Mononuclear cell (primary cell): ENCODE measurements at regions not wholly inside any gene's neighbourhood (a gene's known extent, or its start where the extent isn't known, plus 50 kb on each side); places are given as distances from the start of the nearest gene placed in this dataset.

Source experiments
- H3K27me3 ChIP-seq: 2 replicates; pipeline ENCODE4 v1.6.0; 2011; ENCODE audit warnings: low read length, control low read depth; ENCODE audit not compliant: insufficient read depth
- H3K4me1 ChIP-seq: 2 replicates; pipeline ENCODE4 v1.5.1; 2011; ENCODE audit warnings: mild to moderate bottlenecking, low read length, control low read depth; ENCODE audit not compliant: insufficient read depth
- H3K4me3 ChIP-seq: 2 replicates; pipeline ENCODE4 v1.5.1; 2011; ENCODE audit warnings: mild to moderate bottlenecking, low read length, moderate library complexity
- H3K9me3 ChIP-seq: 2 replicates; pipeline ENCODE4 v1.5.1; 2011; ENCODE audit warnings: low read depth, mild to moderate bottlenecking, control low read depth, low read length

- Histone ChIP-seq H3K9me3 (no peaks in the 10 kb centered on the region), H3K4me3 (no peak overlapping the region), H3K27me3 (no peaks in the 10 kb centered on the region), H3K4me1 (peaks cover 20% of the 10 kb centered on the region)
Observed at GRCh38 chr1:244272471-244273261, 179.0 kb downstream of the ADSS2 start.

- Histone ChIP-seq H3K4me3 (no peak overlapping the region), H3K27me3 (no peaks in the 10 kb centered on the region), H3K4me1 (peaks cover 20% of the 10 kb centered on the region), H3K9me3 (no peaks in the 10 kb centered on the region)
Observed at GRCh38 chr1:244273262-244273844, 178.4 kb downstream of the ADSS2 start.

GRCh38 chr1:244273845-244274619 lies 177.7 kb downstream of the ADSS2 start:
- Histone ChIP-seq H3K9me3 (no peaks in the 10 kb centered on the region), H3K27me3 (no peaks in the 10 kb centered on the region), H3K4me3 (no peak overlapping the region), H3K4me1 (peaks cover 20% of the 10 kb centered on the region)

GRCh38 chr1:244276646-244277045 lies 175.1 kb downstream of the ADSS2 start:
- peaks cover 20% of the 10 kb centered on the region for H3K4me1 ChIP-seq
- no peaks in the 10 kb centered on the region for H3K27me3 ChIP-seq
- no peak overlapping the region for H3K4me3 ChIP-seq
- no peaks in the 10 kb centered on the region for H3K9me3 ChIP-seq

- no peaks in the 10 kb centered on the region for H3K4me1 ChIP-seq
- H3K27me3 ChIP-seq = no peaks in the 10 kb centered on the region
- H3K9me3 ChIP-seq = no peaks in the 10 kb centered on the region
- no peak overlapping the region for H3K4me3 ChIP-seq
Observed at GRCh38 chr1:244280201-244280600, 171.5 kb downstream of the ADSS2 start.

GRCh38 chr1:244280859-244281258 lies 170.8 kb downstream of the ADSS2 start:
- no peak overlapping the region for H3K4me3 ChIP-seq
- H3K9me3 ChIP-seq = no peaks in the 10 kb centered on the region
- no peaks in the 10 kb centered on the region for H3K27me3 ChIP-seq
- H3K4me1 ChIP-seq = no peaks in the 10 kb centered on the region

GRCh38 chr1:244283772-244284171 lies 167.9 kb downstream of the ADSS2 start:
- H3K27me3 ChIP-seq = no peaks in the 10 kb centered on the region
- H3K9me3 ChIP-seq = no peaks in the 10 kb centered on the region
- no peak overlapping the region for H3K4me3 ChIP-seq
- no peaks in the 10 kb centered on the region for H3K4me1 ChIP-seq

GRCh38 chr1:244284641-244285156 lies 167.0 kb downstream of the ADSS2 start:
- H3K4me1 ChIP-seq = no peaks in the 10 kb centered on the region
- H3K4me3 ChIP-seq = no peak overlapping the region
- no peaks in the 10 kb centered on the region for H3K27me3 ChIP-seq
- no peaks in the 10 kb centered on the region for H3K9me3 ChIP-seq

- Histone ChIP-seq H3K4me3 (no peak overlapping the region), H3K4me1 (peaks cover 5% of the 10 kb centered on the region), H3K9me3 (no peaks in the 10 kb centered on the region), H3K27me3 (no peaks in the 10 kb centered on the region)
Observed at GRCh38 chr1:244286341-244286740, 165.4 kb downstream of the ADSS2 start.

GRCh38 chr1:244287726-244288125 lies 164.0 kb downstream of the ADSS2 start:
- H3K9me3 ChIP-seq = no peaks in the 10 kb centered on the region
- H3K27me3 ChIP-seq = no peaks in the 10 kb centered on the region
- H3K4me3 ChIP-seq = no peak overlapping the region
- peaks cover 10% of the 10 kb centered on the region for H3K4me1 ChIP-seq

GRCh38 chr1:244288663-244289062 lies 163.0 kb downstream of the ADSS2 start:
- Histone ChIP-seq H3K9me3 (no peaks in the 10 kb centered on the region), H3K4me3 (no peak overlapping the region), H3K27me3 (no peaks in the 10 kb centered on the region), H3K4me1 (peaks cover 10% of the 10 kb centered on the region)

GRCh38 chr1:244289991-244290785 lies 161.5 kb downstream of the ADSS2 start:
- Histone ChIP-seq H3K4me3 (no peak overlapping the region), H3K27me3 (no peaks in the 10 kb centered on the region), H3K4me1 (peaks cover 10% of the 10 kb centered on the region), H3K9me3 (no peaks in the 10 kb centered on the region)

- H3K4me1 ChIP-seq = peaks cover 16% of the 10 kb centered on the region
- H3K9me3 ChIP-seq = no peaks in the 10 kb centered on the region
- H3K4me3 ChIP-seq = no peak overlapping the region
- H3K27me3 ChIP-seq = no peaks in the 10 kb centered on the region
Observed at GRCh38 chr1:244291236-244292201, 160.2 kb downstream of the ADSS2 start.
